Stomach (tissue), 4 donors: ENCODE measurements at regions not wholly inside any gene's neighbourhood (a gene's known extent, or its start where the extent isn't known, plus 50 kb on each side); places are given as distances from the start of the nearest gene placed in this dataset.

Experiments used
- CTCF ChIP-seq, 7 experiments: fragments of 450-650 bp in 4 of 7; fragments of 200-600 bp in 3 of 7; sonication (generic) in 3 of 7; IDR thresholded peaks; one replicate each; pipeline ENCODE4 v1.5.1; 2016 to 2019; ENCODE audit warnings: antibody characterized with exemption in 7 of 7, control low read depth in 2 of 7, mild to moderate bottlenecking in 1 of 7
- POLR2A ChIP-seq, 4 donors: fragments of 450-650 bp; IDR thresholded peaks; one replicate each; pipeline ENCODE4 v1.6.1; 2016; ENCODE audit warnings: antibody characterized with exemption in 4 of 4, control low read depth in 2 of 4, mild to moderate bottlenecking in 1 of 4, moderate library complexity in 1 of 4
- POLR2AphosphoS5 ChIP-seq, 3 donors: sonication (generic); formaldehyde crosslinking; IDR thresholded peaks; one replicate each; pipeline ENCODE4 v1.6.1; 2016; ENCODE audit warnings: antibody characterized with exemption in 3 of 3

GRCh38 chr16:9627427-9627826 is 536.0 kb downstream of the HAPSTR1 start:
- TF ChIP-seq CTCF (IDR thresholded peaks at IDR 0.05) (no peak), POLR2A (IDR thresholded peaks at IDR 0.05) (no peak), POLR2AphosphoS5 (IDR thresholded peaks at IDR 0.05) (no peak)
